WTC11 (cell line): ENCODE measurements at regions not wholly inside any gene's neighbourhood (a gene's known extent, or its start where the extent isn't known, plus 50 kb on each side); places are given as distances from the start of the nearest gene placed in this dataset.

Source experiments
- ATAC-seq: fragments of 200-7000 bp; cut with Tn5 transposase; 2 replicates; pipeline ENCODE4 v1.10.0; 2021; ENCODE audit warnings: mild to moderate bottlenecking, moderate library complexity
- CTCF ChIA-PET: fragments of 300-600 bp; sonication (Branson Sonifier 250); formaldehyde crosslinking; loops from one replicate; lab custom pipeline; 2021; ENCODE audit warnings: antibody characterized with exemption; lab: Charles Lee
- POLR2A ChIA-PET: fragments of 350-600 bp; sonication (Branson Sonifier 250); formaldehyde crosslinking; loops from one replicate; lab custom pipeline; 2021; ENCODE audit warnings: antibody characterized with exemption; lab: Charles Lee
- DNase-seq: peaks from one replicate; pipeline ENCODE4 v3.0.0; 2021; ENCODE audit warnings: low spot score
- H3K27ac Mint-ChIP-seq: 2 replicates; pipeline ENCODE4 v1.8.0; 2021; ENCODE audit warnings: mixed read lengths
- H3K27me3 Mint-ChIP-seq: 2 replicates; pipeline ENCODE4 v1.8.0; 2021; ENCODE audit warnings: low read depth, mild to moderate bottlenecking, moderate library complexity, mixed read lengths
- H3K36me3 Mint-ChIP-seq: 2 replicates; pipeline ENCODE4 v1.8.0; 2021; ENCODE audit warnings: mixed read lengths
- H3K4me1 Mint-ChIP-seq: 2 replicates; pipeline ENCODE4 v1.8.0; 2022; ENCODE audit warnings: mixed read lengths
- H3K4me3 Mint-ChIP-seq: 2 replicates; pipeline ENCODE4 v1.8.0; 2021; ENCODE audit warnings: mild to moderate bottlenecking, moderate library complexity, mixed read lengths
- H3K9me3 Mint-ChIP-seq: 2 replicates; pipeline ENCODE4 v1.8.0; 2021; ENCODE audit warnings: mixed read lengths
- ESRRA ChIP-seq: sonication (generic); formaldehyde crosslinking; IDR thresholded peaks from 2 replicates; pipeline ENCODE4 v1.8.1; 2022; ENCODE audit warnings: mild to moderate bottlenecking, missing genetic modification reagents, borderline replicate concordance
- JAZF1 ChIP-seq: fragments of 250-450 bp; sonication (Bioruptor Pico); IDR thresholded peaks from 2 replicates; pipeline ENCODE4 v1.9.0; 2021; ENCODE audit warnings: moderate library complexity, mild to moderate bottlenecking, inconsistent platforms
- MYBL2 ChIP-seq: sonication (generic); formaldehyde crosslinking; IDR thresholded peaks from 2 replicates; pipeline ENCODE4 v1.8.1; 2023; ENCODE audit warnings: mild to moderate bottlenecking, moderate library complexity, missing genetic modification reagents
- NFATC4 ChIP-seq: fragments of 250-450 bp; sonication (Bioruptor Pico); IDR thresholded peaks from 2 replicates; pipeline ENCODE4 v1.9.0; 2021; ENCODE audit warnings: mild to moderate bottlenecking
- NFE2L1 ChIP-seq: sonication (generic); formaldehyde crosslinking; IDR thresholded peaks from 2 replicates; pipeline ENCODE4 v1.8.1; 2023; ENCODE audit warnings: missing genetic modification reagents
- NFYB ChIP-seq: sonication (generic); formaldehyde crosslinking; conservative IDR thresholded peaks from 2 replicates; pipeline ENCODE4 v1.8.0; 2022; ENCODE audit warnings: low read depth, missing genetic modification reagents
- TCF7 ChIP-seq: sonication (generic); formaldehyde crosslinking; IDR thresholded peaks from 2 replicates; pipeline ENCODE4 v1.8.0; 2022; ENCODE audit warnings: mild to moderate bottlenecking, low read depth, missing genetic modification reagents, moderate library complexity
- TEAD4 ChIP-seq: sonication (generic); formaldehyde crosslinking; IDR thresholded peaks from 2 replicates; pipeline ENCODE4 v1.8.0; 2022; ENCODE audit warnings: mild to moderate bottlenecking, missing genetic modification reagents
- ZNF671 ChIP-seq: fragments of 250-450 bp; sonication (Bioruptor Pico); IDR thresholded peaks from 2 replicates; pipeline ENCODE4 v1.8.0; 2021; ENCODE audit warnings: mild to moderate bottlenecking
- TF ChIP-seq, protein P1 (sequence below): sonication (generic); formaldehyde crosslinking; IDR thresholded peaks from 2 replicates; pipeline ENCODE4 v1.8.0; 2022; ENCODE audit warnings: mild to moderate bottlenecking, missing genetic modification reagents
- TF ChIP-seq, protein P2 (sequence below): fragments of 250-450 bp; sonication (Bioruptor Pico); IDR thresholded peaks from 2 replicates; pipeline ENCODE4 v1.9.0; 2021; ENCODE audit warnings: mild to moderate bottlenecking, borderline replicate concordance
- TF ChIP-seq, protein P3 (sequence below): fragments of 250-450 bp; sonication (Bioruptor Pico); IDR thresholded peaks from 2 replicates; pipeline ENCODE4 v1.9.0; 2021; ENCODE audit warnings: mild to moderate bottlenecking
- TF ChIP-seq, protein P4 (sequence below): fragments of 250-450 bp; sonication (Bioruptor Pico); IDR thresholded peaks from 2 replicates; pipeline ENCODE4 v1.9.0; 2021; ENCODE audit warnings: moderate library complexity, mild to moderate bottlenecking, inconsistent platforms, borderline replicate concordance
- TF ChIP-seq, protein P5 (sequence below): sonication (generic); formaldehyde crosslinking; IDR thresholded peaks from 2 replicates; pipeline ENCODE4 v1.8.1; 2023; ENCODE audit warnings: mild to moderate bottlenecking, missing genetic modification reagents, borderline replicate concordance
- TF ChIP-seq, protein P6 (sequence below): sonication (generic); formaldehyde crosslinking; IDR thresholded peaks from 2 replicates; pipeline ENCODE4 v1.8.1; 2023; ENCODE audit warnings: mild to moderate bottlenecking, missing genetic modification reagents, moderate library complexity

DNA sequence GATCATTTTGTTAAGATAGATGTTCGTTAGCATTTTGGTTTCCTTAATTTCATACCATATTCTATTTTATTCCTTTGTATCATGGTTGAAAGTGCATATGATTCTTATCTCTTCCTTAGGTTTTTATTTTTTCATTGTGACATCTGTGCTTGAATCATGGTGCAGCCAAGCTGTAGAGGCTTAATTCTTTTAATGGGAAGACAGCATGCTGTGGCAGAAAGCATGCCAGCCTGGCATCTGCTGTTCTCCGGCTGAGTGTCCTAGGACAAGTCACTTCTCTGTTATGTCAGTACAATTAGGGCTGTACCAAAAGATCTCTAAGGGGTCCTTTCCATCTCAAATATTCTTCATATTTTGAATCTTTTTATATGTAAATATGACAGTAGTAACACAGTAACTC is 68.5 kb upstream of the PMFBP1 start:
- CTCF ChIA-PET, result no interaction called here
- POLR2A ChIA-PET, result no interaction called here
- no peaks in the 10 kb centered on the region for H3K4me1 Mint-ChIP-seq
- ATAC-seq (no peak), DNase-seq (no peak)
- no peak overlapping the region for H3K4me3 Mint-ChIP-seq
- no peak overlapping the region for H3K27ac Mint-ChIP-seq
- no peaks in the 10 kb centered on the region for H3K36me3 Mint-ChIP-seq
- no peaks in the 10 kb centered on the region; the same call in 1 of the 2 replicates for H3K27me3 Mint-ChIP-seq
- no peak for TF ChIP-seq NFE2L1 (CRISPR knock-in tag)
- TF ChIP-seq, protein P1, sequence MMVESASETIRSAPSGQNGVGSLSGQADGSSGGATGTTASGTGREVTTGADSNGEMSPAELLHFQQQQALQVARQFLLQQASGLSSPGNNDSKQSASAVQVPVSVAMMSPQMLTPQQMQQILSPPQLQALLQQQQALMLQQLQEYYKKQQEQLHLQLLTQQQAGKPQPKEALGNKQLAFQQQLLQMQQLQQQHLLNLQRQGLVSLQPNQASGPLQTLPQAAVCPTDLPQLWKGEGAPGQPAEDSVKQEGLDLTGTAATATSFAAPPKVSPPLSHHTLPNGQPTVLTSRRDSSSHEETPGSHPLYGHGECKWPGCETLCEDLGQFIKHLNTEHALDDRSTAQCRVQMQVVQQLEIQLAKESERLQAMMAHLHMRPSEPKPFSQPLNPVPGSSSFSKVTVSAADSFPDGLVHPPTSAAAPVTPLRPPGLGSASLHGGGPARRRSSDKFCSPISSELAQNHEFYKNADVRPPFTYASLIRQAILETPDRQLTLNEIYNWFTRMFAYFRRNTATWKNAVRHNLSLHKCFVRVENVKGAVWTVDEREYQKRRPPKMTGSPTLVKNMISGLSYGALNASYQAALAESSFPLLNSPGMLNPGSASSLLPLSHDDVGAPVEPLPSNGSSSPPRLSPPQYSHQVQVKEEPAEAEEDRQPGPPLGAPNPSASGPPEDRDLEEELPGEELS (CRISPR knock-in tag), result no peak
- TF ChIP-seq, protein P2, sequence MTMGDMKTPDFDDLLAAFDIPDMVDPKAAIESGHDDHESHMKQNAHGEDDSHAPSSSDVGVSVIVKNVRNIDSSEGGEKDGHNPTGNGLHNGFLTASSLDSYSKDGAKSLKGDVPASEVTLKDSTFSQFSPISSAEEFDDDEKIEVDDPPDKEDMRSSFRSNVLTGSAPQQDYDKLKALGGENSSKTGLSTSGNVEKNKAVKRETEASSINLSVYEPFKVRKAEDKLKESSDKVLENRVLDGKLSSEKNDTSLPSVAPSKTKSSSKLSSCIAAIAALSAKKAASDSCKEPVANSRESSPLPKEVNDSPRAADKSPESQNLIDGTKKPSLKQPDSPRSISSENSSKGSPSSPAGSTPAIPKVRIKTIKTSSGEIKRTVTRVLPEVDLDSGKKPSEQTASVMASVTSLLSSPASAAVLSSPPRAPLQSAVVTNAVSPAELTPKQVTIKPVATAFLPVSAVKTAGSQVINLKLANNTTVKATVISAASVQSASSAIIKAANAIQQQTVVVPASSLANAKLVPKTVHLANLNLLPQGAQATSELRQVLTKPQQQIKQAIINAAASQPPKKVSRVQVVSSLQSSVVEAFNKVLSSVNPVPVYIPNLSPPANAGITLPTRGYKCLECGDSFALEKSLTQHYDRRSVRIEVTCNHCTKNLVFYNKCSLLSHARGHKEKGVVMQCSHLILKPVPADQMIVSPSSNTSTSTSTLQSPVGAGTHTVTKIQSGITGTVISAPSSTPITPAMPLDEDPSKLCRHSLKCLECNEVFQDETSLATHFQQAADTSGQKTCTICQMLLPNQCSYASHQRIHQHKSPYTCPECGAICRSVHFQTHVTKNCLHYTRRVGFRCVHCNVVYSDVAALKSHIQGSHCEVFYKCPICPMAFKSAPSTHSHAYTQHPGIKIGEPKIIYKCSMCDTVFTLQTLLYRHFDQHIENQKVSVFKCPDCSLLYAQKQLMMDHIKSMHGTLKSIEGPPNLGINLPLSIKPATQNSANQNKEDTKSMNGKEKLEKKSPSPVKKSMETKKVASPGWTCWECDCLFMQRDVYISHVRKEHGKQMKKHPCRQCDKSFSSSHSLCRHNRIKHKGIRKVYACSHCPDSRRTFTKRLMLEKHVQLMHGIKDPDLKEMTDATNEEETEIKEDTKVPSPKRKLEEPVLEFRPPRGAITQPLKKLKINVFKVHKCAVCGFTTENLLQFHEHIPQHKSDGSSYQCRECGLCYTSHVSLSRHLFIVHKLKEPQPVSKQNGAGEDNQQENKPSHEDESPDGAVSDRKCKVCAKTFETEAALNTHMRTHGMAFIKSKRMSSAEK (CRISPR knock-in tag), result no peak
- no peaks in the 10 kb centered on the region for H3K9me3 Mint-ChIP-seq

DNA sequence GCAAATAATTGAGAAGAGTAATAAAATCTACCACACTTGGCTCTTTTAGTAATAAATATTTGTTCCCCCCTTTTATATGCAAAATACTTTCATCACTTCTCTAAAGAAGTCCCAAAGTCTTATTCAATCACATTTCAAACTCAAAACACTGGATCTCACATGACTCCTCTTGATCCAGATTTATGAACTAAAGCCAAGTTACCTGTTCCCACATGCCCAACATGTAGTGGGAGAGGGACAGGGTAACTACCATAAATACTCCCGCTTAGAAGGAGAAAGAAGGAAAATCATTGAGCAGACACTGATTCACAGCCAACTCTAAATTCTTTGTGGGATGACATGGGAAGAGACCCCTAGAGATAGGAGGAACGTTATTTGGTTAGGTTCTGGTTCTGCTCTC is 64.9 kb upstream of the PMFBP1 start:
- Mint-ChIP-seq H3K27ac (no peak overlapping the region), H3K36me3 (no peaks in the 10 kb centered on the region), H3K4me3 (no peak overlapping the region), H3K9me3 (0 out of 2 replicates have a peak, but pooled peaks cover 4% of the 10 kb centered on the region), H3K4me1 (no peaks in the 10 kb centered on the region)
- ChIA-PET POLR2A (no interaction called here), CTCF (interaction anchor here (0.9 kb wide), 1 partner anchor 112 kb away, joined by 3 read pairs; no protein-coding TSS in a partner anchor)
- DNase-seq, result no peak
- TF ChIP-seq, protein P3, sequence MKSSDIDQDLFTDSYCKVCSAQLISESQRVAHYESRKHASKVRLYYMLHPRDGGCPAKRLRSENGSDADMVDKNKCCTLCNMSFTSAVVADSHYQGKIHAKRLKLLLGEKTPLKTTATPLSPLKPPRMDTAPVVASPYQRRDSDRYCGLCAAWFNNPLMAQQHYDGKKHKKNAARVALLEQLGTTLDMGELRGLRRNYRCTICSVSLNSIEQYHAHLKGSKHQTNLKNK (CRISPR knock-in tag), result no peak
- no peak for TF ChIP-seq NFYB (CRISPR knock-in tag)
- TF ChIP-seq TCF7, result no peak
- no peak for TF ChIP-seq ESRRA (CRISPR knock-in tag)
- TF ChIP-seq JAZF1, result no peak
- TF ChIP-seq TEAD4 (CRISPR knock-in tag), result no peak
- TF ChIP-seq, all 79 proteins: peak for 0
- no peak for ATAC-seq
- H3K27me3 Mint-ChIP-seq, result no peaks in the 10 kb centered on the region; the same call in 1 of the 2 replicates

DNA sequence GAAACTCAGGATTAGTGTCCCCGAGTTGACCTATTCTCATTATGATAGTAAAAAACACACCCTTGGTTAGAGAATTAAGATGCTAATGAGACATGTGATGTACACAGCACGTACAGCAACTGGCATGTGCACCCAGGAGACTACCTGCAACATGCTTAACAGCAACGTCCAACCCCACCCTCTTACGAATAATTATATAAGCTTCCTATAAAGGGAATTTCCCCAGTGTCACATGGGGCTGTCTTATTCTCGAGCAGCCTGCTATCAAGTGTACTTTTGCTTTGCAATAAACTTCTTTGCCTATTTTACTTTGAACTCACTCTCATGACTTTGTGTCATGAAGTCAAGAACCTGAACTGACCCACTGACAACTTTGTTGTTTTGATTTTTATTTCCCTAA is 62.4 kb upstream of the PMFBP1 start:
- Mint-ChIP-seq H3K9me3 (peaks cover 4% of the 10 kb centered on the region; the same call in 1 of the 2 replicates), H3K4me3 (no peak overlapping the region), H3K36me3 (no peaks in the 10 kb centered on the region), H3K27me3 (no peaks in the 10 kb centered on the region), H3K4me1 (no peaks in the 10 kb centered on the region), H3K27ac (no peak overlapping the region)
- DNase-seq, result no peak
- POLR2A ChIA-PET, result no interaction called here
- CTCF ChIA-PET, result no interaction called here
- no peak for ATAC-seq
- TF ChIP-seq, protein P4, sequence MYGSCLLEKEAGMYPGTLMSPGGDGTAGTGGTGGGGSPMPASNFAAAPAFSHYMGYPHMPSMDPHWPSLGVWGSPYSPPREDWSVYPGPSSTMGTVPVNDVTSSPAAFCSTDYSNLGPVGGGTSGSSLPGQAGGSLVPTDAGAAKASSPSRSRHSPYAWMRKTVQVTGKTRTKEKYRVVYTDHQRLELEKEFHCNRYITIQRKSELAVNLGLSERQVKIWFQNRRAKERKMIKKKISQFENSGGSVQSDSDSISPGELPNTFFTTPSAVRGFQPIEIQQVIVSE, result no peak
- TF ChIP-seq, protein P2 (CRISPR knock-in tag), result no peak
- no peak for TF ChIP-seq NFATC4
- TF ChIP-seq, protein P5, sequence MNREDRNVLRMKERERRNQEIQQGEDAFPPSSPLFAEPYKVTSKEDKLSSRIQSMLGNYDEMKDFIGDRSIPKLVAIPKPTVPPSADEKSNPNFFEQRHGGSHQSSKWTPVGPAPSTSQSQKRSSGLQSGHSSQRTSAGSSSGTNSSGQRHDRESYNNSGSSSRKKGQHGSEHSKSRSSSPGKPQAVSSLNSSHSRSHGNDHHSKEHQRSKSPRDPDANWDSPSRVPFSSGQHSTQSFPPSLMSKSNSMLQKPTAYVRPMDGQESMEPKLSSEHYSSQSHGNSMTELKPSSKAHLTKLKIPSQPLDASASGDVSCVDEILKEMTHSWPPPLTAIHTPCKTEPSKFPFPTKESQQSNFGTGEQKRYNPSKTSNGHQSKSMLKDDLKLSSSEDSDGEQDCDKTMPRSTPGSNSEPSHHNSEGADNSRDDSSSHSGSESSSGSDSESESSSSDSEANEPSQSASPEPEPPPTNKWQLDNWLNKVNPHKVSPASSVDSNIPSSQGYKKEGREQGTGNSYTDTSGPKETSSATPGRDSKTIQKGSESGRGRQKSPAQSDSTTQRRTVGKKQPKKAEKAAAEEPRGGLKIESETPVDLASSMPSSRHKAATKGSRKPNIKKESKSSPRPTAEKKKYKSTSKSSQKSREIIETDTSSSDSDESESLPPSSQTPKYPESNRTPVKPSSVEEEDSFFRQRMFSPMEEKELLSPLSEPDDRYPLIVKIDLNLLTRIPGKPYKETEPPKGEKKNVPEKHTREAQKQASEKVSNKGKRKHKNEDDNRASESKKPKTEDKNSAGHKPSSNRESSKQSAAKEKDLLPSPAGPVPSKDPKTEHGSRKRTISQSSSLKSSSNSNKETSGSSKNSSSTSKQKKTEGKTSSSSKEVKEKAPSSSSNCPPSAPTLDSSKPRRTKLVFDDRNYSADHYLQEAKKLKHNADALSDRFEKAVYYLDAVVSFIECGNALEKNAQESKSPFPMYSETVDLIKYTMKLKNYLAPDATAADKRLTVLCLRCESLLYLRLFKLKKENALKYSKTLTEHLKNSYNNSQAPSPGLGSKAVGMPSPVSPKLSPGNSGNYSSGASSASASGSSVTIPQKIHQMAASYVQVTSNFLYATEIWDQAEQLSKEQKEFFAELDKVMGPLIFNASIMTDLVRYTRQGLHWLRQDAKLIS (CRISPR knock-in tag), result no peak
- no peak for TF ChIP-seq TCF7
- TF ChIP-seq TEAD4 (CRISPR knock-in tag), result no peak
- TF ChIP-seq, protein P6, sequence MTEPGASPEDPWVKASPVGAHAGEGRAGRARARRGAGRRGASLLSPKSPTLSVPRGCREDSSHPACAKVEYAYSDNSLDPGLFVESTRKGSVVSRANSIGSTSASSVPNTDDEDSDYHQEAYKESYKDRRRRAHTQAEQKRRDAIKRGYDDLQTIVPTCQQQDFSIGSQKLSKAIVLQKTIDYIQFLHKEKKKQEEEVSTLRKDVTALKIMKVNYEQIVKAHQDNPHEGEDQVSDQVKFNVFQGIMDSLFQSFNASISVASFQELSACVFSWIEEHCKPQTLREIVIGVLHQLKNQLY (CRISPR knock-in tag), result no peak
- no peak for TF ChIP-seq ZNF671 (CRISPR knock-in tag)
- TF ChIP-seq MYBL2 (CRISPR knock-in tag), result no peak
